ENCODE measurements at regions not wholly inside any gene's neighbourhood (a gene's known extent, or its start where the extent isn't known, plus 50 kb on each side); places are given as distances from the start of the nearest gene placed in this dataset.

- TF ChIP-seq MAX (IDR thresholded peaks at IDR 0.05) (no peak), YY1 (IDR thresholded peaks at IDR 0.05; ENCODE audit: extremely low read depth, insufficient replicate concordance, low read depth, low read length) (no peak), EZH2phosphoT487 (IDR thresholded peaks at IDR 0.05; ENCODE audit: borderline replicate concordance) (no peak), POLR2AphosphoS5 (IDR thresholded peaks at IDR 0.05; ENCODE audit: low read depth, low read length) (no peak), REST (IDR thresholded peaks at IDR 0.05; ENCODE audit: low read depth) (no peak), EGR1 (IDR thresholded peaks at IDR 0.05; ENCODE audit: low read depth) (no peak), FOSL1 (IDR thresholded peaks at IDR 0.05; ENCODE audit: low read depth) (no peak), ZBTB33 (IDR thresholded peaks at IDR 0.05; ENCODE audit: extremely low read depth, insufficient replicate concordance, low read length) (no peak), POLR2A (IDR thresholded peaks at IDR 0.05; ENCODE audit: borderline replicate concordance, extremely low read depth, insufficient read depth, insufficient read length) (no peak), CTCF (IDR thresholded peaks at IDR 0.05 in 2 of 3, conservative IDR thresholded peaks at IDR 0.05 in 1 of 3; ENCODE audit: borderline replicate concordance in 1 of 3, insufficient read depth in 1 of 3, low read depth in 2 of 3, low read length in 2 of 3) (no peak), SIN3A (IDR thresholded peaks at IDR 0.05; ENCODE audit: low read depth) (no peak), RAD21 (IDR thresholded peaks at IDR 0.05; ENCODE audit: low read depth) (no peak), EZH2 (IDR thresholded peaks at IDR 0.05) (no peak)
- TF ChIP-seq, protein P1, sequence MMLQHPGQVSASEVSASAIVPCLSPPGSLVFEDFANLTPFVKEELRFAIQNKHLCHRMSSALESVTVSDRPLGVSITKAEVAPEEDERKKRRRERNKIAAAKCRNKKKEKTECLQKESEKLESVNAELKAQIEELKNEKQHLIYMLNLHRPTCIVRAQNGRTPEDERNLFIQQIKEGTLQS (IDR thresholded peaks at IDR 0.05) = no peak
- Histone ChIP-seq H3K4me2 (ENCODE audit: low read length) (no peak overlapping the region), H3K79me2 (ENCODE audit: insufficient read depth, low read length) (no peaks in the 10 kb centered on the region), H3K9me2 (ENCODE audit: insufficient read depth) (no peaks in the 10 kb centered on the region), H3K4me1 (ENCODE audit: control insufficient read depth in 1 of 2, insufficient read depth in 2 of 2, low read length in 2 of 2) (no peaks in the 10 kb centered on the region), H3K9me3 (ENCODE audit: control insufficient read depth in 1 of 2, insufficient read depth in 1 of 2, low read depth in 1 of 2, low read length in 2 of 2) (no peaks in the 10 kb centered on the region), H3K27ac (ENCODE audit: low read depth, low read length) (no peak overlapping the region), H4K20me1 (ENCODE audit: insufficient read depth) (no peaks in the 10 kb centered on the region), H3K9ac (ENCODE audit: low read length) (no peak overlapping the region), H2AFZ (ENCODE audit: low read depth, low read length, poor library complexity, severe bottlenecking) (no peak overlapping the region), H3K36me3 (ENCODE audit: control insufficient read depth in 1 of 2, insufficient read depth in 2 of 2, low read length in 2 of 2) (no peaks in the 10 kb centered on the region), H3K4me3 (replicated peaks in 1 of 2; ENCODE audit: low read depth in 1 of 2, low read length in 2 of 2) (no peak overlapping the region), H3K27me3 (ENCODE audit: insufficient read depth, low read length) (no peaks in the 10 kb centered on the region)
- ChIA-PET CTCF (no interaction called here), POLR2A (no interaction called here), RAD21 (ENCODE audit: low non-redundant PET in 1 of 2, low total read pairs in 2 of 2, uncharacterized antibody in 2 of 2, unreplicated experiment in 2 of 2) (no interaction called here)
- intact Hi-C loops (cut with micrococcal nuclease) = no loop called here
- no TSS peak for BruUV-seq (replicated peaks)
- no peak for DNase-seq (ENCODE audit: low read depth, low spot score)
- ATAC-seq = no peak
Observed at GRCh38 chr2:195428673-195429072, 228.4 kb upstream of the SLC39A10 start.

Data from HCT116 (cell line).